ENCODE measurements at regions not wholly inside any gene's neighbourhood (a gene's known extent, or its start where the extent isn't known, plus 50 kb on each side); places are given as distances from the start of the nearest gene placed in this dataset.

DNA sequence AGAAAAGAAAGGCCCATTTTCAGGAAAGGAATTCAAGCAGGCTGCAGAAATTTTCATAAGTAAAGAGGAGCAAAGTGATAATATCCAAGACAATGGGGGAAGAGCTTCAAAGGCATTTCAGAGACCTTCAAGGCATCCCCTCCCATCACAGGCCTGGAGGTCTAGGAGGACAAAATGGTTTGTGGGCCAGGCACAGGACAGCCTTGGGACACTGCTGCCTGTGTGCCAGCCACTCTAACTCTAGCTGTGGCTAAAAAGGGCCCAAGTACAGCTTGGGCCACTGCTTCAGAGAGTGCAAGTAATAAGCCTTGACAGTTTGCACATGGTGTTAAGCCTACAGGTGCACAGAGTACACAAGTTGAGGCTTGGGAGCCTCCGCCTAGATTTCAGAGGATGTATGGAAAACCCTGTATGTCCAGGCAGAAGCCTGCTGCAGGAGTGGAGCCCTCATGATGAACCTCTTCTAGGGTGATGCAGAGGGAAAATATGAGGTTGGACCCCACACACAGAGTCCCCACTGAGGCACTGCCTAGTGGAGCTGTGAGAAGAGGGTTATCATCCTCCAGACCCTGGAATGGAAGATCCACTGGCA, 51.8 kb upstream of the ZSWIM5 start:
- Mint-ChIP-seq H3K27me3 (ENCODE audit: insufficient read depth, low read depth, poor library complexity) (peaks cover 8% of the 10 kb centered on the region), H3K27ac (no peak overlapping the region), H3K9me3 (peaks cover 56% of the 10 kb centered on the region), H3K4me1 (no peaks in the 10 kb centered on the region), H3K36me3 (ENCODE audit: low read depth) (peaks cover 37% of the 10 kb centered on the region), H3K4me3 (no peak overlapping the region)
- H3K9me2 ChIP-seq (ENCODE audit: insufficient read depth): peaks cover 4% of the 10 kb centered on the region; the same call in 1 of the 2 replicates
- H2AFZ ChIP-seq: no peak overlapping the region
- no peaks in the 10 kb centered on the region for H4K20me1 ChIP-seq (replicated peaks; ENCODE audit: insufficient read depth)
- no peaks in the 10 kb centered on the region for H3K79me2 ChIP-seq (replicated peaks; ENCODE audit: insufficient read depth)
- no peak overlapping the region for H3K27ac ChIP-seq (ENCODE audit: low read depth)
- no peaks in the 10 kb centered on the region for H3F3A ChIP-seq (replicated peaks; ENCODE audit: low read depth)
- H3K36me3 ChIP-seq (ENCODE audit: insufficient read depth): peaks cover 3% of the 10 kb centered on the region; the same call in 1 of the 2 replicates
- no peak overlapping the region for H3K4me3 ChIP-seq
- DNase-seq (ENCODE audit: low spot score) (peak; percentile 10), ATAC-seq (no peak)
- H3K27me3 ChIP-seq (ENCODE audit: insufficient read depth): no peaks in the 10 kb centered on the region
- no peaks in the 10 kb centered on the region for H3K4me1 ChIP-seq (ENCODE audit: insufficient read depth)
- no peak overlapping the region for H3K4me2 ChIP-seq
- no peak for TF ChIP-seq JUNB (IDR thresholded peaks at IDR 0.05; ENCODE audit: unreplicated experiment)
- TF ChIP-seq, protein P1, sequence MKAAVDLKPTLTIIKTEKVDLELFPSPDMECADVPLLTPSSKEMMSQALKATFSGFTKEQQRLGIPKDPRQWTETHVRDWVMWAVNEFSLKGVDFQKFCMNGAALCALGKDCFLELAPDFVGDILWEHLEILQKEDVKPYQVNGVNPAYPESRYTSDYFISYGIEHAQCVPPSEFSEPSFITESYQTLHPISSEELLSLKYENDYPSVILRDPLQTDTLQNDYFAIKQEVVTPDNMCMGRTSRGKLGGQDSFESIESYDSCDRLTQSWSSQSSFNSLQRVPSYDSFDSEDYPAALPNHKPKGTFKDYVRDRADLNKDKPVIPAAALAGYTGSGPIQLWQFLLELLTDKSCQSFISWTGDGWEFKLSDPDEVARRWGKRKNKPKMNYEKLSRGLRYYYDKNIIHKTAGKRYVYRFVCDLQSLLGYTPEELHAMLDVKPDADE (IDR thresholded peaks at IDR 0.05): no peak
- no peak for TF ChIP-seq CREB1 (CRISPR knock-in tag; IDR thresholded peaks at IDR 0.05; ENCODE audit: low read depth)
- no peak for TF ChIP-seq POLR2AphosphoS5 (IDR thresholded peaks at IDR 0.05; ENCODE audit: low read depth)
- TF ChIP-seq, protein P2, sequence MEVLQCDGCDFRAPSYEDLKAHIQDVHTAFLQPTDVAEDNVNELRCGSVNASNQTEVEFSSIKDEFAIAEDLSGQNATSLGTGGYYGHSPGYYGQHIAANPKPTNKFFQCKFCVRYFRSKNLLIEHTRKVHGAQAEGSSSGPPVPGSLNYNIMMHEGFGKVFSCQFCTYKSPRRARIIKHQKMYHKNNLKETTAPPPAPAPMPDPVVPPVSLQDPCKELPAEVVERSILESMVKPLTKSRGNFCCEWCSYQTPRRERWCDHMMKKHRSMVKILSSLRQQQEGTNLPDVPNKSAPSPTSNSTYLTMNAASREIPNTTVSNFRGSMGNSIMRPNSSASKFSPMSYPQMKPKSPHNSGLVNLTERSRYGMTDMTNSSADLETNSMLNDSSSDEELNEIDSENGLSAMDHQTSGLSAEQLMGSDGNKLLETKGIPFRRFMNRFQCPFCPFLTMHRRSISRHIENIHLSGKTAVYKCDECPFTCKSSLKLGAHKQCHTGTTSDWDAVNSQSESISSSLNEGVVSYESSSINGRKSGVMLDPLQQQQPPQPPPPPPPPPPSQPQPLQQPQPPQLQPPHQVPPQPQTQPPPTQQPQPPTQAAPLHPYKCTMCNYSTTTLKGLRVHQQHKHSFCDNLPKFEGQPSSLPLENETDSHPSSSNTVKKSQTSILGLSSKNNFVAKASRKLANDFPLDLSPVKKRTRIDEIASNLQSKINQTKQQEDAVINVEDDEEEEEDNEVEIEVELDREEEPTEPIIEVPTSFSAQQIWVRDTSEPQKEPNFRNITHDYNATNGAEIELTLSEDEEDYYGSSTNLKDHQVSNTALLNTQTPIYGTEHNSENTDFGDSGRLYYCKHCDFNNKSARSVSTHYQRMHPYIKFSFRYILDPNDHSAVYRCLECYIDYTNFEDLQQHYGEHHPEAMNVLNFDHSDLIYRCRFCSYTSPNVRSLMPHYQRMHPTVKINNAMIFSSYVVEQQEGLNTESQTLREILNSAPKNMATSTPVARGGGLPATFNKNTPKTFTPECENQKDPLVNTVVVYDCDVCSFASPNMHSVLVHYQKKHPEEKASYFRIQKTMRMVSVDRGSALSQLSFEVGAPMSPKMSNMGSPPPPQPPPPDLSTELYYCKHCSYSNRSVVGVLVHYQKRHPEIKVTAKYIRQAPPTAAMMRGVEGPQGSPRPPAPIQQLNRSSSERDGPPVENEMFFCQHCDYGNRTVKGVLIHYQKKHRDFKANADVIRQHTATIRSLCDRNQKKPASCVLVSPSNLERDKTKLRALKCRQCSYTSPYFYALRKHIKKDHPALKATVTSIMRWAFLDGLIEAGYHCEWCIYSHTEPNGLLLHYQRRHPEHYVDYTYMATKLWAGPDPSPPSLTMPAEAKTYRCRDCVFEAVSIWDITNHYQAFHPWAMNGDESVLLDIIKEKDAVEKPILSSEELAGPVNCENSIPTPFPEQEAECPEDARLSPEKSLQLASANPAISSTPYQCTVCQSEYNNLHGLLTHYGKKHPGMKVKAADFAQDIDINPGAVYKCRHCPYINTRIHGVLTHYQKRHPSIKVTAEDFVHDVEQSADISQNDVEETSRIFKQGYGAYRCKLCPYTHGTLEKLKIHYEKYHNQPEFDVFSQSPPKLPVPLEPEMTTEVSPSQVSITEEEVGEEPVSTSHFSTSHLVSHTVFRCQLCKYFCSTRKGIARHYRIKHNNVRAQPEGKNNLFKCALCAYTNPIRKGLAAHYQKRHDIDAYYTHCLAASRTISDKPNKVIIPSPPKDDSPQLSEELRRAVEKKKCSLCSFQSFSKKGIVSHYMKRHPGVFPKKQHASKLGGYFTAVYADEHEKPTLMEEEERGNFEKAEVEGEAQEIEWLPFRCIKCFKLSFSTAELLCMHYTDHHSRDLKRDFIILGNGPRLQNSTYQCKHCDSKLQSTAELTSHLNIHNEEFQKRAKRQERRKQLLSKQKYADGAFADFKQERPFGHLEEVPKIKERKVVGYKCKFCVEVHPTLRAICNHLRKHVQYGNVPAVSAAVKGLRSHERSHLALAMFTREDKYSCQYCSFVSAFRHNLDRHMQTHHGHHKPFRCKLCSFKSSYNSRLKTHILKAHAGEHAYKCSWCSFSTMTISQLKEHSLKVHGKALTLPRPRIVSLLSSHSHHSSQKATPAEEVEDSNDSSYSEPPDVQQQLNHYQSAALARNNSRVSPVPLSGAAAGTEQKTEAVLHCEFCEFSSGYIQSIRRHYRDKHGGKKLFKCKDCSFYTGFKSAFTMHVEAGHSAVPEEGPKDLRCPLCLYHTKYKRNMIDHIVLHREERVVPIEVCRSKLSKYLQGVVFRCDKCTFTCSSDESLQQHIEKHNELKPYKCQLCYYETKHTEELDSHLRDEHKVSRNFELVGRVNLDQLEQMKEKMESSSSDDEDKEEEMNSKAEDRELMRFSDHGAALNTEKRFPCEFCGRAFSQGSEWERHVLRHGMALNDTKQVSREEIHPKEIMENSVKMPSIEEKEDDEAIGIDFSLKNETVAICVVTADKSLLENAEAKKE (CRISPR knock-in tag; IDR thresholded peaks at IDR 0.05): no peak
- no peak for TF ChIP-seq NANOG (IDR thresholded peaks at IDR 0.05; ENCODE audit: borderline replicate concordance)
- TF ChIP-seq ZNF114 (CRISPR knock-in tag; IDR thresholded peaks at IDR 0.05): no peak
- TF ChIP-seq, protein P3, sequence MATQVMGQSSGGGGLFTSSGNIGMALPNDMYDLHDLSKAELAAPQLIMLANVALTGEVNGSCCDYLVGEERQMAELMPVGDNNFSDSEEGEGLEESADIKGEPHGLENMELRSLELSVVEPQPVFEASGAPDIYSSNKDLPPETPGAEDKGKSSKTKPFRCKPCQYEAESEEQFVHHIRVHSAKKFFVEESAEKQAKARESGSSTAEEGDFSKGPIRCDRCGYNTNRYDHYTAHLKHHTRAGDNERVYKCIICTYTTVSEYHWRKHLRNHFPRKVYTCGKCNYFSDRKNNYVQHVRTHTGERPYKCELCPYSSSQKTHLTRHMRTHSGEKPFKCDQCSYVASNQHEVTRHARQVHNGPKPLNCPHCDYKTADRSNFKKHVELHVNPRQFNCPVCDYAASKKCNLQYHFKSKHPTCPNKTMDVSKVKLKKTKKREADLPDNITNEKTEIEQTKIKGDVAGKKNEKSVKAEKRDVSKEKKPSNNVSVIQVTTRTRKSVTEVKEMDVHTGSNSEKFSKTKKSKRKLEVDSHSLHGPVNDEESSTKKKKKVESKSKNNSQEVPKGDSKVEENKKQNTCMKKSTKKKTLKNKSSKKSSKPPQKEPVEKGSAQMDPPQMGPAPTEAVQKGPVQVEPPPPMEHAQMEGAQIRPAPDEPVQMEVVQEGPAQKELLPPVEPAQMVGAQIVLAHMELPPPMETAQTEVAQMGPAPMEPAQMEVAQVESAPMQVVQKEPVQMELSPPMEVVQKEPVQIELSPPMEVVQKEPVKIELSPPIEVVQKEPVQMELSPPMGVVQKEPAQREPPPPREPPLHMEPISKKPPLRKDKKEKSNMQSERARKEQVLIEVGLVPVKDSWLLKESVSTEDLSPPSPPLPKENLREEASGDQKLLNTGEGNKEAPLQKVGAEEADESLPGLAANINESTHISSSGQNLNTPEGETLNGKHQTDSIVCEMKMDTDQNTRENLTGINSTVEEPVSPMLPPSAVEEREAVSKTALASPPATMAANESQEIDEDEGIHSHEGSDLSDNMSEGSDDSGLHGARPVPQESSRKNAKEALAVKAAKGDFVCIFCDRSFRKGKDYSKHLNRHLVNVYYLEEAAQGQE (IDR thresholded peaks at IDR 0.05; ENCODE audit: unreplicated experiment): no peak
- no peak for TF ChIP-seq EZH2phosphoT487 (IDR thresholded peaks at IDR 0.05; ENCODE audit: unreplicated experiment)
- TF ChIP-seq, protein P4, sequence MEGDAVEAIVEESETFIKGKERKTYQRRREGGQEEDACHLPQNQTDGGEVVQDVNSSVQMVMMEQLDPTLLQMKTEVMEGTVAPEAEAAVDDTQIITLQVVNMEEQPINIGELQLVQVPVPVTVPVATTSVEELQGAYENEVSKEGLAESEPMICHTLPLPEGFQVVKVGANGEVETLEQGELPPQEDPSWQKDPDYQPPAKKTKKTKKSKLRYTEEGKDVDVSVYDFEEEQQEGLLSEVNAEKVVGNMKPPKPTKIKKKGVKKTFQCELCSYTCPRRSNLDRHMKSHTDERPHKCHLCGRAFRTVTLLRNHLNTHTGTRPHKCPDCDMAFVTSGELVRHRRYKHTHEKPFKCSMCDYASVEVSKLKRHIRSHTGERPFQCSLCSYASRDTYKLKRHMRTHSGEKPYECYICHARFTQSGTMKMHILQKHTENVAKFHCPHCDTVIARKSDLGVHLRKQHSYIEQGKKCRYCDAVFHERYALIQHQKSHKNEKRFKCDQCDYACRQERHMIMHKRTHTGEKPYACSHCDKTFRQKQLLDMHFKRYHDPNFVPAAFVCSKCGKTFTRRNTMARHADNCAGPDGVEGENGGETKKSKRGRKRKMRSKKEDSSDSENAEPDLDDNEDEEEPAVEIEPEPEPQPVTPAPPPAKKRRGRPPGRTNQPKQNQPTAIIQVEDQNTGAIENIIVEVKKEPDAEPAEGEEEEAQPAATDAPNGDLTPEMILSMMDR (conservative IDR thresholded peaks at IDR 0.05; ENCODE audit: low read depth in 2 of 2): no peak
- no peak for TF ChIP-seq EZH2 (IDR thresholded peaks at IDR 0.05; ENCODE audit: low read depth, unreplicated experiment)
- no peak for TF ChIP-seq STAT1 (IDR thresholded peaks at IDR 0.05; ENCODE audit: unreplicated experiment)
- TF ChIP-seq ZNF331 (CRISPR knock-in tag; IDR thresholded peaks at IDR 0.05; ENCODE audit: low read depth): no peak

All from GM23338 (cell line).